ENCODE measurements at regions not wholly inside any gene's neighbourhood (a gene's known extent, or its start where the extent isn't known, plus 50 kb on each side); places are given as distances from the start of the nearest gene placed in this dataset.

DNA sequence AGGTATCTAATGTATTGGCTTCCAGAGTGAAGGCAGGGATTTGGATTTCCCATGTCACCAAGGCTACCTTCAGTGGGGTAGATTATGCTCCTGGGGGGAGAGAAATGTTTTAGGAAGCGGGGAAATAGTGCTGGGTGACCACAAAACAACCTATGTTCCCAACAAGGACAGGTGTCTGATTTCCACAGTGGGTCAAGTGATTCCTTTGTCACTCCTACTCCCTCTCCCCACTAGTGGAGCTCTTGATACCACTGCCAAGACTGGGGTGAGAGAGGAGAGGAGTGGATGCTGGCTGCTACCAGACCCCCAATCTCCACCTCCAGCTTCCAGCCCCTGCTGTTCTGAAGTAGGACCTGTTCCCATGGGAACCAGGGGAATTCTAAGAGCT, 104.3 kb upstream of the FAM78B start:
- TF ChIP-seq, protein P1, sequence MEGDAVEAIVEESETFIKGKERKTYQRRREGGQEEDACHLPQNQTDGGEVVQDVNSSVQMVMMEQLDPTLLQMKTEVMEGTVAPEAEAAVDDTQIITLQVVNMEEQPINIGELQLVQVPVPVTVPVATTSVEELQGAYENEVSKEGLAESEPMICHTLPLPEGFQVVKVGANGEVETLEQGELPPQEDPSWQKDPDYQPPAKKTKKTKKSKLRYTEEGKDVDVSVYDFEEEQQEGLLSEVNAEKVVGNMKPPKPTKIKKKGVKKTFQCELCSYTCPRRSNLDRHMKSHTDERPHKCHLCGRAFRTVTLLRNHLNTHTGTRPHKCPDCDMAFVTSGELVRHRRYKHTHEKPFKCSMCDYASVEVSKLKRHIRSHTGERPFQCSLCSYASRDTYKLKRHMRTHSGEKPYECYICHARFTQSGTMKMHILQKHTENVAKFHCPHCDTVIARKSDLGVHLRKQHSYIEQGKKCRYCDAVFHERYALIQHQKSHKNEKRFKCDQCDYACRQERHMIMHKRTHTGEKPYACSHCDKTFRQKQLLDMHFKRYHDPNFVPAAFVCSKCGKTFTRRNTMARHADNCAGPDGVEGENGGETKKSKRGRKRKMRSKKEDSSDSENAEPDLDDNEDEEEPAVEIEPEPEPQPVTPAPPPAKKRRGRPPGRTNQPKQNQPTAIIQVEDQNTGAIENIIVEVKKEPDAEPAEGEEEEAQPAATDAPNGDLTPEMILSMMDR (IDR thresholded peaks at IDR 0.05), result no peak
- TF ChIP-seq EP300 (IDR thresholded peaks at IDR 0.05), result no peak
